GM21825 (cell line): ENCODE measurements at regions not wholly inside any gene's neighbourhood (a gene's known extent, or its start where the extent isn't known, plus 50 kb on each side); places are given as distances from the start of the nearest gene placed in this dataset.
"Not testable (repeated sequence)": the region's sequence is repeated elsewhere in the genome, so short reads cannot be mapped to it uniquely, and the experiment has no call there.

ENCODE experiments used
- ATAC-seq: cut with Tn5 transposase; IDR thresholded peaks from one replicate; pipeline ENCODE4 v1.9.1; 2021; ENCODE audit warnings: mild to moderate bottlenecking, moderate library complexity; ENCODE audit not compliant: unreplicated experiment

- ATAC-seq: no peak
Measured at GRCh38 chr15:36133742-36134141, 445.7 kb upstream of the CDIN1 start.

GRCh38 chr15:36136049-36136448 lies 443.4 kb upstream of the CDIN1 start:
- ATAC-seq: no peak

GRCh38 chr15:36152936-36153335 lies 426.5 kb upstream of the CDIN1 start:
- no peak for ATAC-seq

GRCh38 chr15:36156879-36157427 lies 422.5 kb upstream of the CDIN1 start:
- ATAC-seq: no peak

GRCh38 chr15:36160351-36160750 lies 419.1 kb upstream of the CDIN1 start:
- no peak for ATAC-seq

GRCh38 chr15:36161108-36161507 lies 418.3 kb upstream of the CDIN1 start:
- ATAC-seq: no peak

- no peak for ATAC-seq
Measured at GRCh38 chr15:36161771-36162212, 417.6 kb upstream of the CDIN1 start.

GRCh38 chr15:36163983-36164382 lies 415.4 kb upstream of the CDIN1 start:
- ATAC-seq: not testable (repeated sequence)

- ATAC-seq: no peak
Measured at GRCh38 chr15:36172955-36173354, 406.5 kb upstream of the CDIN1 start.

- ATAC-seq: no peak
Measured at GRCh38 chr15:36175186-36175740, 404.2 kb upstream of the CDIN1 start.

- no peak for ATAC-seq
Measured at GRCh38 chr15:36175741-36176291, 403.6 kb upstream of the CDIN1 start.

- ATAC-seq: no peak
Measured at GRCh38 chr15:36177590-36178302, 401.7 kb upstream of the CDIN1 start.

GRCh38 chr15:36178303-36178633 lies 401.2 kb upstream of the CDIN1 start:
- no peak for ATAC-seq

GRCh38 chr15:36183201-36183600 lies 396.2 kb upstream of the CDIN1 start:
- ATAC-seq: no peak

- no peak for ATAC-seq
Measured at GRCh38 chr15:36185438-36185837, 394.0 kb upstream of the CDIN1 start.

- ATAC-seq: no peak
Measured at GRCh38 chr15:36185845-36186244, 393.6 kb upstream of the CDIN1 start.

GRCh38 chr15:36186376-36186775 lies 393.1 kb upstream of the CDIN1 start:
- ATAC-seq: no peak

GRCh38 chr15:36191459-36191858 lies 388.0 kb upstream of the CDIN1 start:
- no peak for ATAC-seq

- ATAC-seq: not testable (repeated sequence)
Measured at GRCh38 chr15:36195361-36196007, 383.9 kb upstream of the CDIN1 start.

- no peak for ATAC-seq
Measured at GRCh38 chr15:36208868-36209582, 370.4 kb upstream of the CDIN1 start.

- no peak for ATAC-seq
Measured at GRCh38 chr15:36210426-36210825, 369.0 kb upstream of the CDIN1 start.
